Stimulated activated CD8-positive, alpha-beta memory T cell treated with anti-CD3 and anti-CD28 coated beads, Interleukin-15, amount 100 ng/mL, for 48 hours (primary cell): ENCODE measurements at regions not wholly inside any gene's neighbourhood (a gene's known extent, or its start where the extent isn't known, plus 50 kb on each side); places are given as distances from the start of the nearest gene placed in this dataset.
"Not testable (repeated sequence)": the region's sequence is repeated elsewhere in the genome, so short reads cannot be mapped to it uniquely, and the experiment has no call there.

ENCODE experiments used
- DNase-seq, 2 donors: peaks; one replicate each; pipeline ENCODE4 v3.0.0-alpha.2; 2020; ENCODE audit warnings: low read depth in 2 of 2

DNA sequence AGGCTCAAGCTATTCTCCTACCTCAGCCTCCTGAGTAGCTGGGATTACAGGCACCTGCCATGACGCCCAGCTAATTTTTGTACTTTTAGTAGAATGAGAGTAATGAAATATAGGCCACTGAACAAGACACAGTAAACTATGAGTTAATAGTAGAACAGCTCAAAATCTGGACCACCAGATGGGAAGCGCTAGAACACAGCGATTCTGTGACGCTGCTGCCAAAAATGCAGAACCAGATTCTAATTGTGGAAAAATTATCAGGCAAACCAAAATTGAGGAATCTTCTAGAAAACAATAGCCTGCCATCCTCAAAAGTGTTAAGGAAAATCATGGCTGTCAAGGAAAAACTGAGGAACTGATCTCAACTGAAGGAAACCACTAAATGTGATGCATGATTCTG lies 111.4 kb upstream of the TIAM1 start:
- no peak for DNase-seq

DNA sequence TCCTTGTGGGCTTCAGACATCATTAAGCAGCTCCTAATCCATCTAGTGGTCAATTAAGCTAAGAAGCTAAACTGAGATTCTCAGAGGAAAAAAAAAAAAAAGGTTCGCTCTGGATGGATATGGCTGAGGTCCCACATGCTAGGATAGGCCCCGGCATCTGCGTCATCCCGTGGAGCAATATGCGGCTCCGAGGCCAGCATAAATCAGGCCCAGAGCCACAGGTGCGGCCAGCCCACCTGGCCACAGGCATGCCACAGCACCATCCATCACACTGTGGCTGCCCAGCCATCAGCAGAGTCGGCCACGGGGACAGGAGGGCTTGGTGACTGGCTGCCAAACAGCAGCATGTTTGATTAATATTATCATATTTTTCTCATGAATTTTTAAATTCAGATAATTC lies 106.9 kb upstream of the TIAM1 start:
- no peak for DNase-seq

- DNase-seq = no peak
Observed at GRCh38 chr21:31449921-31450535, 106.0 kb upstream of the TIAM1 start.

DNA sequence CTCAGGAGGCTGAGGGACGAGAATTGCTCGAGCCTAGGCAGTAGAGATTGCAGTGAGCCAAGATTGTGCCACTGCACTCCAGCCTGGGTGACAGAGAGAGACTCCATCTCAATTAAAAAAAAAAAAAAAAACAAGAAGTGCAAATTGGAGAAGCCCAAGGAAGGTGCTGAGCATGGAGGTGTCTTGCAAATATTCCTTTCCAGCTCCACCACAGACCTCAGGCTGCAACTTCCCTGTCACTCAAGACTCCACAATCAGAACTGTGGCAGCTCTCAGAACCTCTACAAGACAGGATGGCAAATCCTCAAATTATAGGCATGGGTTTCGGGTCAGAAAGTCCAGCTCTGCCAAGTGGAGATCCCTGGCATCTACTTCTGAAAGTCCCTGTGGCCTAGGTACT lies 104.4 kb upstream of the TIAM1 start:
- DNase-seq = no peak

DNA sequence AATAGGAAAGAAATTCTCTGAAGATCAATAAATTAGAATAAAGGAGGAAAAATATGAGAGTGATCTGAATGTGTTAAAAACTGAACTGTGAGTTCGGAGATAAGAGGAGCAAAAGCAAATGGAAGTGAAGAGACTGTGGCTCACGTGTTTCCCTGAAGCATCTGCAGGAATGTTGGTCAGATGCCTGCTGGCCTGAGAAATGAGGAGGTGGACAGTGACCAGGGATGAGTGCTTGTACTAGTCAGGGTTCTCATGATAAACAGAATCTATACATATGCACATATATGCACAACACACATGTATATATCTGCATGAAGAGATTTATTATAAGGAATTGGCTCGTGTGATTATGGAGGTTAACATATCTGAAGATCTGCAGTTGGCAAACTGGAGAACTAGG lies 103.4 kb upstream of the TIAM1 start:
- no peak for DNase-seq

- peak in 1 of 2 donors; percentile 14 for DNase-seq
Observed at GRCh38 chr21:31446226-31446855, 102.3 kb upstream of the TIAM1 start.

DNA sequence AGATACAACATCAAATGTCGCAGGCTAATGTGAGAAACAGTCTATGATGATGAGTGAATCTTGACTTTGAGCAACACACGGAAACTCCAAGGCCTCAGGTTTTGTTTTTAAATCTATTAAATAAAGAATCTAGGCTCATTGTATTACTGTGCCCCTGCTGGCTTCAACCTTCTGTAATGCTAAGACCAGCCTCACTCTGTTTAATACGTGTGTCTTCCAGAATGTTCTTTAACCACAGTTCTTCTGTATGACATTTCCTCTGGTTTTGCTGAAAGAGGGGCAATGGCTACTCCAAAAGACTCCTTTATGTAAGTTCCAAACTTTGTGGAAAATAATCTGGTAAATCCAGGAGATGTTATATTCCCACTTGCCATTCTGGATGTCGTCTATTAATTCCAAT lies 101.1 kb upstream of the TIAM1 start:
- DNase-seq = no peak

- no peak for DNase-seq
Observed at GRCh38 chr21:31443736-31444521, 99.9 kb upstream of the TIAM1 start.

GRCh38 chr21:31442339-31442738 lies 98.3 kb upstream of the TIAM1 start:
- no peak for DNase-seq

DNA sequence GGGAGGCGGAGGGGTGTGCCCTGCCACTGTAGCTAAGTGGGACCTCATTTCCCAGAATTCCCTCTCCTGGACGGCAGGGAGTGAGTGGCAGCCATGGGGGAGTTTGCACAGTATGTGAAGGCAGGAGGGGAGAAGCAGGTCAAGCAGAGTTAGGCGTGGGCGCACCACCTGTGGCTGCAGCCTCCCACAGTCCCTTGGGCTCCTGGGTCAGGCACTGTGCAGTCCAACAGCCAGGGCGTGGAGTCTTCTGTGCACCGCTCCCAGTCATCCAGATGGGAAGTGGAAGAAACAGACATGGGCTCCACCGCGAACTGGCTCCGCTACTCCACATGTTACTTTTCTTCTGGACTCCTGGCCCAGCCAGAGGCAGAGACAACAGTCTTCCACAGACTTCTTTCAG lies 85.4 kb upstream of the TIAM1 start:
- DNase-seq = no peak

GRCh38 chr21:31426235-31426797 lies 82.3 kb upstream of the TIAM1 start:
- DNase-seq = no peak

- DNase-seq = no peak
Observed at GRCh38 chr21:31425138-31425537, 81.1 kb upstream of the TIAM1 start.

GRCh38 chr21:31424058-31424457 lies 80.0 kb upstream of the TIAM1 start:
- no peak for DNase-seq

DNA sequence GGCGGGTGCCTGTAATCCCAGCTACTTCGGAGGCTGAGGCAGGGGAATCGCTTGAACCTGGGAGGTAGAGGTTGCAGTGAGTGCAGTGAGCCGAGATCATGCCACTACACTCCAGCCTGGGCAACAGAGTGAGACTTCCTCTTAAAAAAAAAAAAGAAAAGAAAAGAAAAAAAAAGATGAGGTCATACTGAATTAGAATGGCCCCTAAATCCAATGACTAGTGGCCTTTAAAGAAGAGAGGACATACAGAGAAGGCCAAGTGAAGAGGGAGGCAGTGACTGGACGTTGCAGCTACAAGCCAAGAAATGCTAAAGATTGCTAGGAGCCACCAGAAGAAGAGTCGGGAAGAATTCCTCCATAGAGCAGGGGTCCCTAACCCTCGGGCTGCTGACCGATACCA lies 76.9 kb upstream of the TIAM1 start:
- DNase-seq = no peak

GRCh38 chr21:31420354-31420753 lies 76.3 kb upstream of the TIAM1 start:
- no peak for DNase-seq

GRCh38 chr21:31418377-31419001 lies 74.4 kb upstream of the TIAM1 start:
- DNase-seq = no peak

GRCh38 chr21:31417214-31417613 lies 73.2 kb upstream of the TIAM1 start:
- DNase-seq = not testable (repeated sequence)

- no peak for DNase-seq
Observed at GRCh38 chr21:31416465-31416864, 72.4 kb upstream of the TIAM1 start.

DNA sequence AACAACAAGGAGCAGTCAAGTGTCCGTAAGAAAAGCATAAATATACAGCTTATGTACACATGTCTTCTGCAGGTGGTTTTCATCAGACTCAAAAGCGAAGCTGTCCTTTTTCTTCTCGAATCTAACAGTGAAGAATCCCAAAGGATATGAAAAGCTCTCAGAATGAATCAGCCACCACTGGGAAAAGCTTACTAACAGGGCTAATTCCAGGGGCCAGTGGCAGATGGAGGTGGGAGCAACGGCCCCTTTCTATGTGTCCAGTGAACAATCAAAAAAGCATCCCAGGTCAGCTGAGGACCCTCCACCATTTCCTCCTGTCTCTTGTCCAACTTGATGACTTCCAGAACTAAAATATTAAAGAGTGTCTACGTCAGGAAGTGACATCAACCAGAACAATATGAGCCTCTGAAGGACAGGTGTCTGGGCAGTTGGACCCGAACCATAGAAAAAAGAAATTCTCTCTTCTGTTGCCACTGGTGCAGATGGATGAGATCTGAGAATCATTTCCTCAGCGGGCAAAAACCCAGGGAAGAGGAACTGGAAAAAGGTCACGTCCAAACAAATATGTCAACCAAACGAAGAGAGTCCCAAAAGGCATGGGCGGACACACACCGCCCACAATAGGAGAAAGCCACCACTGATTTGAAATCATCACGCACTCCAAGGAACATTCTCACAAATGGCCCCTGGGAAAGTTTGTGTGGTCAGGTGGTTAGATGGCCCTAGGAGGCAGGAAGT lies 70.4 kb upstream of the TIAM1 start:
- DNase-seq = no peak

GRCh38 chr21:31413698-31414097 lies 69.6 kb upstream of the TIAM1 start:
- DNase-seq = no peak

DNA sequence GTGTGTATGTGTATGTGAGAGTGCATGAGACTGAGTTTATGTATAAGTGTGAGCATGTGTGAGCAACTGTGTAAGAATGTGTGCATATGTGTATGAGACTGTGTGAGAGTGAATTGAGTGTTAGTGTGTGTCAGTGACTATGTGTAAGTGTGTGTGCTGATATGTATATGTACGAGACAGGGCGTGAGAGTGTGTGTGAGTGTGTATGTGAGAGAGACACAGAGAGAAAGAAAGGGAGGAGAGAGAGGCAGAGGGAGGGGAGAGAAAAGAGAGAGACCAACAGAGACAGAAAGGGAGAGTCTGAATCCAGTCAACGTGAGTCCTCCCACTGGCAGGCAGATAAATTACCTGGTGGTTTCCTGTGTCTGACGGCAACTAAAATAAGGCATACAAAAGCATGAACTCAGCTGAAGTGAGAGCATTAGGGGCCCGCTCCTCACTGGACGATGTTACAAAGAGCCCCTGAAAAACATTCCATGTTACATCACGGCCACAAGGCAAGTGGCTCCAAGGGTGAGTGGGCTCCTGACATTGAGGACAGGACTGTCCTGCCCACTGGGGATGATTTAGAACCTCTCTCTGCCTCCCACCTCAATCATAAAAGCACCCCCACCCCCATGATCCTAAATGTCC lies 66.6 kb upstream of the TIAM1 start:
- DNase-seq = no peak
